Stimulated activated naive CD4-positive, alpha-beta T cell treated with Interleukin-2 at 50 U/mL for 16 hours (primary cell): ENCODE measurements at regions not wholly inside any gene's neighbourhood (a gene's known extent, or its start where the extent isn't known, plus 50 kb on each side); places are given as distances from the start of the nearest gene placed in this dataset.

ENCODE experiments used
- DNase-seq: peaks from one replicate; lab custom pipeline; 2025; lab: John Stamatoyannopoulos, UW

DNA sequence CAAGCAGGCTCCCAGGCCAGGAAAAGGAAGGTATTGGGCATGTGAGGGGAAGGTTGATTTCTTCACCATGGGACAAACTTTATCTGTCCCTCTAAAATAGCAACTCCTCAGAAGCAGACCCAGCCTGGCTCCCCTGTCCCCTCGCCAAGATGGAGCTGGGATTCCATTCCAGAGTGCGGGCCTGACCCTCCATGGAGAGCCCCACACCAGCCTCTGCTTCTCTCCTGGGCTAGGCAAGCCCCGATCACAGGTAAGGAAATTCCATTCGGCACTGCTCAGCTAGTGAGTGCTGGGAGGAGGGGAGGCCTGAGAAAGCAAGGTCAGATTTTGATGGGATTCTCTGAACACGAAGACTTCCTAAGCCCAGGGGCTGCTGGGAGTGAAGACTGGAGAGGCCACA, 98.4 kb downstream of the EFNB1 start:
- DNase-seq = no peak

- DNase-seq = no peak
Measured at GRCh38 chrX:68923147-68923546, 94.3 kb downstream of the EFNB1 start.

- no peak for DNase-seq
Measured at GRCh38 chrX:68922013-68922412, 93.2 kb downstream of the EFNB1 start.

- no peak for DNase-seq
Measured at GRCh38 chrX:68920561-68920960, 91.7 kb downstream of the EFNB1 start.

GRCh38 chrX:68919707-68920106, 90.9 kb downstream of the EFNB1 start:
- no peak for DNase-seq

GRCh38 chrX:68918202-68918601, 89.4 kb downstream of the EFNB1 start:
- DNase-seq = no peak

DNA sequence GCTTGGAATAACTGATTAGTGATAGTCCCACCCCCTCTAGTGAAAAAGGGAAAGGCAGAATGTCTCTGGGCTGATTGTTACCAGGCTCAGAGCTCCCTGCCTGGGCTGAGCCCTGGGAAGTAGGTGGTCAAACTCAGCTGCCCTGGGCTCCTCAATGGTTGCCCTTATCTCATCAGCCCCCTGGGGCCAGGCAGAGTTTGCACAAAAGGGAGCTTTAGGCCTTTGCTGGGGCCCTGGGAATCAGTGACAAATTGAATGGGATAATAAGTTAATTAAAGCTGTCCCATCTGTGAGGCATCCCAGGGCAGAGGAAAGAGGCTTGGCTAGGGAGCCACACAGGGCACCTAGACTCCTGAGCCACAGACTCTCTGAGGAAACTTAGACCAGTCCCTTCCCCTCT, 89.0 kb downstream of the EFNB1 start:
- no peak for DNase-seq

DNA sequence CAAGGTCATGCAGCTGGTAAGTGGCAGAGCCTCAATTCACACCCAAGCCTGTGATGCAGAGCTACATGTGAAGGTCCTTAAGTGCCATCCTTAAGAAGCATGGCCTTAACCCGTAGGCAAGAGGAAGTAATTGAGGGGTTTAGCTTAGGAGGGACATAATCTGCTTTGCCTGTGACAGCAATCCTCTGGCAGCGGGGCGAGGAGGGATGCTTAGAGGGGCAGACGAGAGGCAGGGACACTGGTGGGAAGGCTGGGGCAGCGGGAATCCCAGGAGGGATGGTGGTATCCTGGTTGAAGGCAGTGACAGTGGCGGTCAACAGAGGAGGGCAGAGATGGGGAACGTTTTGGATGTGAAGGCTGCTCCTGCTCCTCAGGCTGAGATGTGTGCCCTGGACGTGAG, 88.1 kb downstream of the EFNB1 start:
- DNase-seq = no peak

DNA sequence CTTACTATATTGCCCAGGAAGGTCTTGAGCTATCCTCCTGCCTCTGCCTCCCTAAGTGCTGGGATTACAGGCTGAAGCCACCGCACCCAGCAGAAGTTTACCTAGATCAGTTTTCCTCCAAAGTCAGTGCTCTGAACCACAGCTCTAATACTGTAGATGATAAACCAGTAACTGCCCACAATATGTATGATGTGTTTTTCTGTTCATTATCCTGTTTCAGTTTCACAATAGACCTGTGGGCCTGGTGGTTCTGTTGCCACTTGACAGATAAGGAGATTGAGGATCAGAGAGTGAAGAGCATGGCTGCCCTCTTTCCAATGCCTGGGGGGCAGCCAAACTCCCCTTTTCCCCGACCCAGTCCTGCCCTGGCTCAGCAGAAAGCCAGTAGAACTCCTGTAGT, 87.0 kb downstream of the EFNB1 start:
- DNase-seq = no peak

DNA sequence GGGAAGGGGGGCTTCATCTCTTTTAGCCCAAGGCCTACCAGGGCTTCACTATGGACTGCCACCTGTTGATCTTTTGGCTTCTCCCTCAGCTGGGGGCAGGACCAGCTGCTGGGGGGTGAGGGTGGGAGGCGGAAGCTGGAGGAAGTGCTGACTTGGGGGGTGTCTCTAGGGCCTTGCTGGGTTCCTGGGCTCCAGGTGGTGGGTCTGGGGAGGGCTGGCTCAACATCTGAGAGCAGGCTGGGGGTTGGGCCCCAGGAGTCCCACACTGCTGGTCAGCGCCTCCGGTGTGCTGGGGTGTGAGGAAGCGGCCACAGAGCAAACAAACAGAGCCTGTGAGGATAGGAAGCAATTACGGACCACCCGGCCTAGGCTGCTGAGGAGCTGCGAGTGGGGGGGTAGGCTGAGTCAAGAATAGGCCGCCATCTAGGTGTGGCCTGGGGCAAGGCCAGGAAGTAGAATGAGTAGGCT, 85.7 kb downstream of the EFNB1 start:
- DNase-seq = no peak

DNA sequence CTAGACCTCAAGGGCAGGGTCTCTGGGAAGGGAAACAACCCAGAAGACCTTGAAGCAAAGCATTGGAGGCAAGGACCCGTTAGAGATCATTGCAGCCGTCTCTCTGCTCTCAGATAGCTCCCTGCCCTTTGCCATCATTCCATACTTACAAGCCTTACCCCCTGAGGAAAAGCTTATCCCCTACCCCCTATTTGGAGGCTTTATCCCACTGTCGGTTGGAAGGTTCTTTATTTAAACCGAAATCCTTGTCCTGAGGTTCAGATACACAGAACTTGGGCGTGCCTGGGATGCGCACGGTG, 84.4 kb downstream of the EFNB1 start:
- no peak for DNase-seq

DNA sequence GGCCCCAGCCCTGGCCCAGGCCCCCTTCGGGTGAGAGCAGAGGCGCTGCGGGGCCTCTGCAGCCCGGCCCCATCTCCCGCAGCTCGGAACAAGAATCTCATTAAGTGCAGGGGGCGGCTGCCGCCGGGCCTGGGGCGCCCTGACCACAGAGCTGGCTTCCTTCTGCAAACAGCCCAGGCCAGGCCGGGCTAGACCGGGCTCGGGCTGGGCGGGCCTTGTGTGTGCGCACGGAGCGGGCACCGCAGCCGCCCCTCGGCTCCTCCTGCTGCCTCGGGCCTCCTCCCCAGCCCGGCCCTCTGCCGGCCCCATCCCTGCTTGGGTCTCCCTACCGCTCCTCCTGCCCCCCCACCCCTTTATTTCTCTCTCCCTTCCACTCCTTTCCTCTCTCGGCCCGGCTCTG, 83.3 kb downstream of the EFNB1 start:
- no peak for DNase-seq

DNA sequence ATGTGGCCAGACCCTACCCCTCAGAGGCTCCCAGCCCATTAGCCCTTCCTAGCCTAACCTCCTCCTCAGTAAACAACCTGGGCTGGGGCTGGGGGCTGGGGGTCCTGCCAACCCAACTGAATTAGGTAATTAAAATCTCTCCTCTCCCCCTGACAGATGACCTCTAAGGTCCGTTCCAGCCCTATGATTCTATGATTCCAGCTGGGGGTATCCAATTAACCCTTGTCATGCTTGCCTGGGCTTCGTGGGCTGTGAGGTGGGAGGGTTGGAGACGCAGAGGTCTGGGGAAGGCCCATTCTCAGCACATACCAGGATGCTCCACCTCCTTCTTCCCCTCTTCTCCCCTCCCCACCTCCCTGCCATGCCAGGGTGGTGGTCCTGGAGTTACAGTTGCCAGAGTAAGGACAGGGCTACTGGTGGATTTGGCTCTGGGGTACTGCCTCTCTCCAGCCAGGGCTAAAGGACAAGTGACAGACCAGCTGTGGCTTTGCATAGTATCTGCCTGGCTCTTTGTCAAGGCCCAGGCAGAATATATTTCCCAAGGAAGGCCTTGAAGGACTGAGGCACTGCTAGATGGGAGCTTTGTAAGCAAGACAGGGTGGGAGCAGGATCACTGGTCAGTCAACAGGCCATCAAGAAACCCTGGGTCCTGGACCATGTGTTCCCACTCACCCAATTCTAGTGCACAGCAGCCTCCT, 82.1 kb downstream of the EFNB1 start:
- no peak for DNase-seq

- DNase-seq = no peak
Measured at GRCh38 chrX:68909945-68910344, 81.1 kb downstream of the EFNB1 start.

DNA sequence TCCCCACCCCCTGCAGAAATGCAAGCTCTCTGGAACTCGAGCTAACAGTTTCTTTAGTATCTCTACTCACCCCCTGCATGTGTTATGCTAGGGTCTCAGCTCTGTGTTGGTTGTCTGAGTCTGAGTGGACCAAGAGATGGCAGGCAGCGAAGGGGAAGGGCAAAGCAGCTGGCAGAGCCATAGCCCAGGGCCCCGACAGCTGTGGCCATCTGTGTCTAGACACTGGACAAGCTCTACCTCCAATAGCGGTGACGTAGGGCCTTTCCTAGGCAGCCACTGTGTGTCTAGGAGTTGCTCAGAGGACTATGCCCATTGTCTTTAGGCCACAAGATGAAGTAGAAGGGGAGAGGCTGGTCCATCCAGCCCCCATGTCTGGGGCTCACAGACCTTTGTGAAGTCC, 79.2 kb downstream of the EFNB1 start:
- DNase-seq = no peak

DNA sequence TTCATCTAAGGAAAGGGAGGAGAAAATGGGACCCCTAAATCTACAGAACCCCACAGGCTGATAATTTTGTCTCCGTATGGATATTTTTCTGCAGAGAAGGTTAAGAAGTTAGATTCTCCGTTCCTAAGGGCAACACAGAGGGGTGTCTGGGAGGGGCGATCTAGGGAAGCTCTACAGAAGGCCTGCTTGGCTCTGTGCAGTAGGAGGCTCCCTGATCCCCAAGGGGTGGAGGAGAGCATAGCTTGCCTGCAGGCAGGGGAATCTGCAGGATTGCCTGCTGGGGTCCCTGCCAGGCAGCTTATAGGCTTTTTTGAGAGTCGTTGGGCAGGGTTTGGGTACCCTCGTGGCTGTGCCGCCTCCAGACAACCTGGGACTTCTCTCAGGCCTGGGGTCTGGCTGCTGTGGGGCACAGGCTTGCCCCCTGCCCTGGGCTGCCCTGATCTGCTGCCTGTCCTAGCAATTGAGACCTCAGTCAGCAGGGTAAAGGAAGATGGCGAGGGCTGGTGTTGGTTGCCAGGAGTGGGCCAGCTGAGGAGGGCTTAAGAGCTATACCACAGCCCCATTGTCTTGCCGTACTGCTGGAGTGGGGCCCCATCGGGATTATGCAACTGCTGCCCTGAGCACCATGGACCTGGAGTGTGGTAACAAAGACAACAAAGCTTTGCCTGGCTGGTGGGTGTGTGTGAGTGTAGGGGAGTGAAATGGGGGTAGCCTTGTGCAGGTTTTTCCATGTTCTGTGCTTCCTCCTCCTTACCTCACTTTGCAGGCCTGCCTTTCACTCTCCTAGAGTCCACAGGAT, 74.1 kb downstream of the EFNB1 start:
- DNase-seq = no peak

DNA sequence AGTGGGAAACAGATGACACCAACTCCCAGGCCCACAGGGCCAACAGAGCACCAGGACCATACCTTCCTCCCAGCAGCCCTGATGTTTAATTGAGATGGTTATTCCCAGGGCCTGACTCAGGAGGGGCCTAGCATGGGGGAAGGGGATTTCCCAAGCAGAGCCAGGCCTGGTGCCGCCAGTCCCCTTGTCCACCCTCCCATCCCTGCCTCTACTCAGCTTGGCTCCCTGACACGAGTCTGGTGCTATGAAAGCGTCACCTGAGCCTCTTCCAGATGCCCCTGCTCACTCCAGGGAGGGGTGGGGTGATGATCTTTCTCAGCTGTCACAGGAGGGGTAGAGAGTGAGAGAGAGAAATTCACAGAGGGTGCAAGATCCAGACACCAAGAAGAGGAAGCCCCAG, 72.7 kb downstream of the EFNB1 start:
- no peak for DNase-seq

- DNase-seq = no peak
Measured at GRCh38 chrX:68898598-68898997, 69.8 kb downstream of the EFNB1 start.

DNA sequence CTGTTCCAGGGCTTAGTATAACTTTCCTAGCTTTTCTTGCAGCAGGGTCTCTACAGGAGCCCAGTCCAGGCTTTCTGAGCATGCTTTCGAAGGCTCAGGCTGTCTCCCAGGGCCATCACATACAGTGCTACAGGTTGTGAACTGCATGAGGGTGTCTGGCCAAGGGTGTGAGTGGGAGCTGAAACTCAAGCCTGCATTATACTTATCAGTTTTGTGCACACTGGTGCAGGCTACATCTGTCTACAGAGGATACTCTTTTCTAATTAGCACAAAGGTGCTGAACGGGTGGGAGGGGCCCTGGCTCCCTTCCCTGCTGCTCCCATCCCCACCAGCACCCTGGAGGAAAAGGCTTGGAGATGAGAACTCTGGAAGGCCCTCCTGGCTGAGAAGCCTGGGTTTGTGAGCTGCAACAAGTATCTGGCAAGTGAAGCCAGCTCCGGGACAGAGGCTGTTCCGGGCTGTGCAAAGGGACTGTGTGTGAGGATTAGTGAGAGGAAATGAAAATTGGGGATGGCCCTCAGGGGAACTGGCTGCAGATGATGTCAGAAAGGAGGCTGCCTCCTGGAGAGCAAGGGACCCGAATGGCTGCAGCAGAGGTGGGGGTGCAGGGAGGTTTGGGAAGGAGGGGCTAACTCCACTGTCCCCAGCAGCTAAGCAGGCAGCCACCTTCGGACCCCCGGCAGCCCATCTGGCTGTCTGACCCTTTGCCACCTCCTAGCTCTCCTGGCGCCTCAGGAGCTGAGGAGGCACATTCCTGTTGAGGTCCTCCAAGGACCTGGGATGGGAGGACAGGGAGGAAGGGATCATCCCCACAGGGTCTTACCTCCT, 68.5 kb downstream of the EFNB1 start:
- no peak for DNase-seq

DNA sequence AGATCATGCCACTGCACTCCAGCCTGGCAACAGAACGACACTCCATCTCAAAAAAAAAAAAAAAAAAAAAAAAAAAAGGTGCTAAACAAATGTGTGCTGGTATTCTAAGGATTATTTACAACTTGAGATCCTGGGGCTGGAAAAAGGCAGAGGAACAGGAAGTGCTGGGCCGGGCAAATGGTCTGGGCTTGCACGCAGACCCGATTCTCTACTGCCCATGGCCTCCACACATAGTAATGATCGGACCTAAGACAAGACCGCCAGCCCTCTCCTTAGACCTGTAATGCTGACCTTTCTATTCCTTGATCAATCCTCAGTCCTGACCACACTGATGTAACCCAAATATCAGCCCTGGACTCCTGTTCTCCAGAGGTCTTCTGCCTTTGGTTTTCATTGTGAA, 67.8 kb downstream of the EFNB1 start:
- DNase-seq = no peak

GRCh38 chrX:68895778-68896177, 67.0 kb downstream of the EFNB1 start:
- DNase-seq = no peak

- DNase-seq = no peak
Measured at GRCh38 chrX:68895341-68895755, 66.5 kb downstream of the EFNB1 start.
